ENCODE measurements at regions not wholly inside any gene's neighbourhood (a gene's known extent, or its start where the extent isn't known, plus 50 kb on each side); places are given as distances from the start of the nearest gene placed in this dataset.

GRCh38 chr1:199847021-199847420 lies 180.5 kb upstream of the NR5A2 start:
- H3K9me3 ChIP-seq (ENCODE audit: low read length): no peaks in the 10 kb centered on the region
- H4K20me1 ChIP-seq (ENCODE audit: insufficient read depth): no peaks in the 10 kb centered on the region
- H3F3A ChIP-seq (ENCODE audit: insufficient read depth, low read length, poor library complexity, severe bottlenecking): no peaks in the 10 kb centered on the region
- no peaks in the 10 kb centered on the region for H3K27me3 ChIP-seq (ENCODE audit: insufficient read depth, low read depth, low read length)
- H3K27ac ChIP-seq (ENCODE audit: low read length): no peak overlapping the region
- no peak overlapping the region for H3K4me3 ChIP-seq (ENCODE audit: low read length)
- TF ChIP-seq SMC3 (conservative IDR thresholded peaks at IDR 0.05; ENCODE audit: poor library complexity): no peak
- H3K36me3 ChIP-seq (ENCODE audit: insufficient read depth, low read length): no peaks in the 10 kb centered on the region
- no peaks in the 10 kb centered on the region for H3K79me2 ChIP-seq (replicated peaks; ENCODE audit: insufficient read depth, low read length)
- no peak overlapping the region for H3K9ac ChIP-seq (ENCODE audit: low read length)
- no peak overlapping the region for H3K4me2 ChIP-seq (ENCODE audit: low read length)
- H3K9me2 ChIP-seq (ENCODE audit: insufficient read depth, low read length): no peaks in the 10 kb centered on the region
- no peak overlapping the region for H2AFZ ChIP-seq (ENCODE audit: low read depth, low read length)

- H3K9me3 ChIP-seq (ENCODE audit: low read length): no peaks in the 10 kb centered on the region
- H3K9ac ChIP-seq (ENCODE audit: low read length): no peak overlapping the region
- no peaks in the 10 kb centered on the region for H3K36me3 ChIP-seq (ENCODE audit: insufficient read depth, low read length)
- no peak overlapping the region for H3K27ac ChIP-seq (ENCODE audit: low read length)
- H3K4me3 ChIP-seq (ENCODE audit: low read length): no peak overlapping the region
- H3K79me2 ChIP-seq (replicated peaks; ENCODE audit: insufficient read depth, low read length): no peaks in the 10 kb centered on the region
- no peak overlapping the region for H3K4me2 ChIP-seq (ENCODE audit: low read length)
- H3F3A ChIP-seq (ENCODE audit: insufficient read depth, low read length, poor library complexity, severe bottlenecking): no peaks in the 10 kb centered on the region
- H4K20me1 ChIP-seq (ENCODE audit: insufficient read depth): no peaks in the 10 kb centered on the region
- no peak overlapping the region for H2AFZ ChIP-seq (ENCODE audit: low read depth, low read length)
- H3K9me2 ChIP-seq (ENCODE audit: insufficient read depth, low read length): no peaks in the 10 kb centered on the region
- H3K27me3 ChIP-seq (ENCODE audit: insufficient read depth, low read depth, low read length): no peaks in the 10 kb centered on the region
- TF ChIP-seq TAF1 (IDR thresholded peaks at IDR 0.05; ENCODE audit: low read depth) (no peak), SMC3 (conservative IDR thresholded peaks at IDR 0.05; ENCODE audit: poor library complexity) (no peak), POLR2AphosphoS5 (IDR thresholded peaks at IDR 0.05) (no peak), RAD21 (conservative IDR thresholded peaks at IDR 0.05) (no peak), MXI1 (conservative IDR thresholded peaks at IDR 0.05; ENCODE audit: poor library complexity, severe bottlenecking) (no peak), CTCF (IDR thresholded peaks at IDR 0.05; ENCODE audit: poor library complexity, severe bottlenecking) (no peak), EP300 (conservative IDR thresholded peaks at IDR 0.05; ENCODE audit: poor library complexity, severe bottlenecking) (no peak), REST (IDR thresholded peaks at IDR 0.05; ENCODE audit: borderline replicate concordance) (no peak), EZH2 (IDR thresholded peaks at IDR 0.05; ENCODE audit: borderline replicate concordance, insufficient read depth, low read length, poor library complexity, severe bottlenecking) (no peak)
Observed at GRCh38 chr1:199851439-199852140, 175.9 kb upstream of the NR5A2 start.

All from neural cell (in vitro differentiated cells).